Liver (tissue), 8 donors: ENCODE measurements at regions not wholly inside any gene's neighbourhood (a gene's known extent, or its start where the extent isn't known, plus 50 kb on each side); places are given as distances from the start of the nearest gene placed in this dataset.
A peak's percentile ranks its signal among the peaks of the same experiment; 100 is the strongest.

Source experiments
- DNase-seq: peaks from one replicate; pipeline ENCODE4 v3.0.0-alpha.2; 2017; ENCODE audit warnings: low spot score
- H3K27ac ChIP-seq, 2 donors: one replicate each; pipeline ENCODE4 v1.7.0; 2013; ENCODE audit warnings: inconsistent platforms in 2 of 2, low read length in 2 of 2, control low read depth in 1 of 2, low read depth in 1 of 2, mild to moderate bottlenecking in 1 of 2
- H3K27me3 ChIP-seq, 4 donors: one replicate each; pipeline versions ENCODE4 v1.6.1 to v1.7.0; 2013; ENCODE audit warnings: low read length in 3 of 4, inconsistent platforms in 1 of 4, mild to moderate bottlenecking in 1 of 4, moderate library complexity in 1 of 4; ENCODE audit not compliant: control insufficient read depth in 4 of 4, insufficient read depth in 4 of 4
- H3K36me3 ChIP-seq, 4 donors: one replicate each; pipeline versions ENCODE4 v1.6.1 to v1.7.0; 2013; ENCODE audit warnings: low read length in 3 of 4, mild to moderate bottlenecking in 3 of 4, low read depth in 1 of 4, moderate library complexity in 1 of 4; ENCODE audit not compliant: control insufficient read depth in 4 of 4, insufficient read depth in 3 of 4
- H3K4me1 ChIP-seq, 4 donors: one replicate each; pipeline versions ENCODE4 v1.6.1 to v1.7.0; 2013; ENCODE audit warnings: low read length in 3 of 4, mild to moderate bottlenecking in 3 of 4, moderate library complexity in 1 of 4; ENCODE audit not compliant: control insufficient read depth in 4 of 4, insufficient read depth in 4 of 4
- H3K4me3 ChIP-seq, 3 donors: one replicate each; pipeline versions ENCODE4 v1.6.1 to v1.7.0; 2013; ENCODE audit warnings: low read length in 3 of 3, control low read depth in 1 of 3, low read depth in 1 of 3, mild to moderate bottlenecking in 1 of 3
- H3K9ac ChIP-seq, 2 donors: one replicate each; pipeline ENCODE4 v1.7.0; 2013; ENCODE audit warnings: low read length in 2 of 2, mild to moderate bottlenecking in 2 of 2, moderate library complexity in 2 of 2, control low read depth in 1 of 2, low read depth in 1 of 2
- H3K9me3 ChIP-seq, 4 donors: one replicate each; pipeline versions ENCODE4 v1.6.1 to v1.7.0; 2013; ENCODE audit warnings: low read length in 3 of 4; ENCODE audit not compliant: control insufficient read depth in 4 of 4
- CTCF ChIP-seq: fragments of 150-350 bp; IDR thresholded peaks from 2 replicates; pipeline ENCODE4 v1.5.1; 2017; ENCODE audit warnings: improper control_type of control experiment, low read depth, low read length; ENCODE audit not compliant: missing input control
- EGR1 ChIP-seq, 2 donors: IDR thresholded peaks; 2 replicates each; pipeline ENCODE4 v1.6.1; 2016 to 2018; ENCODE audit warnings: antibody characterized with exemption in 2 of 2, low read depth in 2 of 2
- FOXA2 ChIP-seq: IDR thresholded peaks from 2 replicates; pipeline ENCODE4 v1.6.1; 2016; ENCODE audit warnings: antibody characterized with exemption
- GABPA ChIP-seq, 2 donors: IDR thresholded peaks in 1 of 2; conservative IDR thresholded peaks in 1 of 2; 2 replicates each; pipeline ENCODE4 v1.6.1; 2016; ENCODE audit warnings: antibody characterized with exemption in 2 of 2, mild to moderate bottlenecking in 1 of 2, moderate library complexity in 1 of 2
- HNF4A ChIP-seq, 2 donors: conservative IDR thresholded peaks; 2 replicates each; pipeline ENCODE4 v1.6.1; 2016; ENCODE audit warnings: antibody characterized with exemption in 2 of 2, mild to moderate bottlenecking in 2 of 2
- JUND ChIP-seq, 2 donors: IDR thresholded peaks; 2 replicates each; pipeline ENCODE4 v1.6.1; 2016; ENCODE audit warnings: antibody characterized with exemption in 2 of 2
- RAD21 ChIP-seq, 2 donors: IDR thresholded peaks; 2 replicates each; pipeline ENCODE4 v1.6.1; 2016; ENCODE audit warnings: antibody characterized with exemption in 2 of 2, mild to moderate bottlenecking in 2 of 2
- REST ChIP-seq: IDR thresholded peaks from 2 replicates; pipeline ENCODE4 v1.6.1; 2016; ENCODE audit warnings: antibody characterized with exemption, mild to moderate bottlenecking
- RXRA ChIP-seq, 2 donors: IDR thresholded peaks; 2 replicates each; pipeline ENCODE4 v1.6.1; 2017 to 2018; ENCODE audit warnings: antibody characterized with exemption in 2 of 2, mild to moderate bottlenecking in 1 of 2
- SP1 ChIP-seq: IDR thresholded peaks from 2 replicates; pipeline ENCODE4 v1.6.1; 2018; ENCODE audit warnings: antibody characterized with exemption, mild to moderate bottlenecking
- TAF1 ChIP-seq: conservative IDR thresholded peaks from 2 replicates; pipeline ENCODE4 v1.6.1; 2016; ENCODE audit warnings: antibody characterized with exemption, mild to moderate bottlenecking
- WGBS: extraction: QIAGEN DNeasy Blood & Tissue Kit; methylation state at CpG from one replicate; pipeline ENCODE4 v1.1.7; 2013; 5-methylcytosine and 5-hydroxymethylcytosine counted together
- TF ChIP-seq, protein P1 (sequence below): IDR thresholded peaks from 2 replicates; pipeline ENCODE4 v1.6.1; 2016; ENCODE audit warnings: antibody characterized with exemption
- TF ChIP-seq, protein P2 (sequence below): IDR thresholded peaks from 2 replicates; pipeline ENCODE4 v1.6.1; 2016; ENCODE audit warnings: antibody characterized with exemption
- TF ChIP-seq, protein P3 (sequence below): IDR thresholded peaks from 2 replicates; pipeline ENCODE4 v1.6.1; 2016; ENCODE audit warnings: antibody characterized with exemption
- donor health status: healthy.
- donor health status: healthy.
- donor health status: healthy.
- donor health status: healthy.
- donor health status: healthy.

DNA sequence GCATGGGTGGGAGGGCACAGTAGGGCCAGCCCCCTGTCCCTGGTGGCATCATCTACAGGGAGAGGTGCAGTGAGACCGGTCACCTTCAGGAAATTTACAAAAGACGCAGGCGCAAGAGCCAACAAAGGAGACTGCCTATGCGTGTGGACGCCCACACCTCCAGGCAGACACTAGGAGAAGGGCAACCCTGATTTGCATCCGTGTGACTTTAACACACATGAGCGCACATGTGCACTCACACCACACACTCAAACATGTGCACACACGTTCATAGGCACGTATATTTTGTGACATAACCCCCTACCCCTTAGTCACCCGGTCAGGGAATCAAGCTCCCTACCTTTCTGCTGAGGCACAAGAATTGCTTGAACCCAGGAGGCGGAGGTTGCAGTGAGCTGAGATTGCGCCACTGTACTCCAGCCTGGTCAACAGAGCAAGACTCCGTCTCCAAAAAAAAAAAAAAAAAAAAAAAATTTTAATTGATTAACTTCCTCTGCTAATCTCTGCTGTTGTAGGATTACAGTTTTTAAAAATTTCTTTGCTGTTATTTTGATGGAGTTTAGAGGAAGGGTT is 84.7 kb upstream of the SLC25A33 start:
- DNase-seq, result no peak
- no peaks in the 10 kb centered on the region for H3K36me3 ChIP-seq
- H3K4me3 ChIP-seq, result peak overlapping the region in 1 of 3 donors; percentile 2
- WGBS, result 63% methylated on average over 13 of the region's 13 CpGs
- H3K4me1 ChIP-seq, result peaks cover 19 to 43% (median 30%) of the 10 kb centered on the region in 4 donors
- TF ChIP-seq JUND (IDR thresholded peaks at IDR 0.05) (peak in 1 of 2 donors; percentile 11), RXRA (IDR thresholded peaks at IDR 0.05) (peak in 1 of 2 donors; percentile 37), HNF4A (conservative IDR thresholded peaks at IDR 0.05) (peak in 1 of 2 donors; percentile 33)
- TF ChIP-seq, protein P1, sequence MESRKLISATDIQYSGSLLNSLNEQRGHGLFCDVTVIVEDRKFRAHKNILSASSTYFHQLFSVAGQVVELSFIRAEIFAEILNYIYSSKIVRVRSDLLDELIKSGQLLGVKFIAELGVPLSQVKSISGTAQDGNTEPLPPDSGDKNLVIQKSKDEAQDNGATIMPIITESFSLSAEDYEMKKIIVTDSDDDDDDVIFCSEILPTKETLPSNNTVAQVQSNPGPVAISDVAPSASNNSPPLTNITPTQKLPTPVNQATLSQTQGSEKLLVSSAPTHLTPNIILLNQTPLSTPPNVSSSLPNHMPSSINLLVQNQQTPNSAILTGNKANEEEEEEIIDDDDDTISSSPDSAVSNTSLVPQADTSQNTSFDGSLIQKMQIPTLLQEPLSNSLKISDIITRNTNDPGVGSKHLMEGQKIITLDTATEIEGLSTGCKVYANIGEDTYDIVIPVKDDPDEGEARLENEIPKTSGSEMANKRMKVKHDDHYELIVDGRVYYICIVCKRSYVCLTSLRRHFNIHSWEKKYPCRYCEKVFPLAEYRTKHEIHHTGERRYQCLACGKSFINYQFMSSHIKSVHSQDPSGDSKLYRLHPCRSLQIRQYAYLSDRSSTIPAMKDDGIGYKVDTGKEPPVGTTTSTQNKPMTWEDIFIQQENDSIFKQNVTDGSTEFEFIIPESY, result no peak
- TF ChIP-seq, protein P2, sequence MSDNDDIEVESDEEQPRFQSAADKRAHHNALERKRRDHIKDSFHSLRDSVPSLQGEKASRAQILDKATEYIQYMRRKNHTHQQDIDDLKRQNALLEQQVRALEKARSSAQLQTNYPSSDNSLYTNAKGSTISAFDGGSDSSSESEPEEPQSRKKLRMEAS, result no peak
- H3K9me3 ChIP-seq, result no peaks in the 10 kb centered on the region
- no peak overlapping the region for H3K9ac ChIP-seq
- peak overlapping the region; percentile 87 to 91 for H3K27ac ChIP-seq
- no peaks in the 10 kb centered on the region for H3K27me3 ChIP-seq

- Histone ChIP-seq H3K27me3 (no peaks in the 10 kb centered on the region), H3K4me1 (peaks cover 18 to 50% (median 34%) of the 10 kb centered on the region in 4 donors), H3K9ac (no peak overlapping the region), H3K27ac (peak overlapping the region; percentile 55 to 87), H3K36me3 (no peaks in the 10 kb centered on the region), H3K9me3 (no peaks in the 10 kb centered on the region), H3K4me3 (no peak overlapping the region)
- WGBS, result 44% methylated on average over 22 of the region's 22 CpGs
- DNase-seq, result peak; percentile 68
- TF ChIP-seq GABPA (IDR thresholded peaks at IDR 0.05 in 1 of 2, conservative IDR thresholded peaks at IDR 0.05 in 1 of 2), result no peak
- TF ChIP-seq, protein P3, sequence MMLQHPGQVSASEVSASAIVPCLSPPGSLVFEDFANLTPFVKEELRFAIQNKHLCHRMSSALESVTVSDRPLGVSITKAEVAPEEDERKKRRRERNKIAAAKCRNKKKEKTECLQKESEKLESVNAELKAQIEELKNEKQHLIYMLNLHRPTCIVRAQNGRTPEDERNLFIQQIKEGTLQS, result no peak
- TF ChIP-seq, protein P1, result no peak
- TF ChIP-seq TAF1, result no peak
- peak; percentile 79 to 87 for TF ChIP-seq RAD21 (IDR thresholded peaks at IDR 0.05)
- TF ChIP-seq SP1, result no peak
- TF ChIP-seq REST, result no peak
- no peak for TF ChIP-seq JUND (IDR thresholded peaks at IDR 0.05)
- TF ChIP-seq EGR1 (IDR thresholded peaks at IDR 0.05; ENCODE audit: low read depth in 2 of 2), result no peak
- TF ChIP-seq FOXA2, result no peak
- TF ChIP-seq CTCF, result peak; percentile 52
- TF ChIP-seq RXRA (IDR thresholded peaks at IDR 0.05), result peak in 1 of 2 donors; percentile 6
These were observed 83.6 kb upstream of the SLC25A33 start for GRCh38 chr1:9455487-9456234.
